ENCODE measurements at regions not wholly inside any gene's neighbourhood (a gene's known extent, or its start where the extent isn't known, plus 50 kb on each side); places are given as distances from the start of the nearest gene placed in this dataset.

GRCh38 chr1:232863544-232864275, 58.5 kb downstream of the MAP10 start:
- no peak for TF ChIP-seq POLR2A (IDR thresholded peaks at IDR 0.05; ENCODE audit: low read length)
- TF ChIP-seq GATA1 (IDR thresholded peaks at IDR 0.05; ENCODE audit: low read depth, low read length), result no peak
